ENCODE measurements at regions not wholly inside any gene's neighbourhood (a gene's known extent, or its start where the extent isn't known, plus 50 kb on each side); places are given as distances from the start of the nearest gene placed in this dataset.

- TF ChIP-seq, protein P1, sequence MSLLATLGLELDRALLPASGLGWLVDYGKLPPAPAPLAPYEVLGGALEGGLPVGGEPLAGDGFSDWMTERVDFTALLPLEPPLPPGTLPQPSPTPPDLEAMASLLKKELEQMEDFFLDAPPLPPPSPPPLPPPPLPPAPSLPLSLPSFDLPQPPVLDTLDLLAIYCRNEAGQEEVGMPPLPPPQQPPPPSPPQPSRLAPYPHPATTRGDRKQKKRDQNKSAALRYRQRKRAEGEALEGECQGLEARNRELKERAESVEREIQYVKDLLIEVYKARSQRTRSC (CRISPR knock-in tag; IDR thresholded peaks at IDR 0.05; ENCODE audit: low read depth): no peak
- no peak for TF ChIP-seq KDM5A (IDR thresholded peaks at IDR 0.05; ENCODE audit: borderline replicate concordance, low read length)
- TF ChIP-seq, protein P2, sequence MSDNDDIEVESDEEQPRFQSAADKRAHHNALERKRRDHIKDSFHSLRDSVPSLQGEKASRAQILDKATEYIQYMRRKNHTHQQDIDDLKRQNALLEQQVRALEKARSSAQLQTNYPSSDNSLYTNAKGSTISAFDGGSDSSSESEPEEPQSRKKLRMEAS (IDR thresholded peaks at IDR 0.05): no peak
These were observed 105.3 kb upstream of the ANKRD30BL start for GRCh38 chr2:132267105-132267497.
